Erythroblast (primary cell): ENCODE measurements at regions not wholly inside any gene's neighbourhood (a gene's known extent, or its start where the extent isn't known, plus 50 kb on each side); places are given as distances from the start of the nearest gene placed in this dataset.

ENCODE experiments used
- GATA1 ChIP-seq: IDR thresholded peaks from 2 replicates; pipeline ENCODE4 v1.6.1; 2011; ENCODE audit warnings: low read depth, mild to moderate bottlenecking, control low read depth, low read length, moderate library complexity
- POLR2A ChIP-seq: IDR thresholded peaks from 2 replicates; pipeline ENCODE4 v1.6.1; 2011; ENCODE audit warnings: mild to moderate bottlenecking, low read length

DNA sequence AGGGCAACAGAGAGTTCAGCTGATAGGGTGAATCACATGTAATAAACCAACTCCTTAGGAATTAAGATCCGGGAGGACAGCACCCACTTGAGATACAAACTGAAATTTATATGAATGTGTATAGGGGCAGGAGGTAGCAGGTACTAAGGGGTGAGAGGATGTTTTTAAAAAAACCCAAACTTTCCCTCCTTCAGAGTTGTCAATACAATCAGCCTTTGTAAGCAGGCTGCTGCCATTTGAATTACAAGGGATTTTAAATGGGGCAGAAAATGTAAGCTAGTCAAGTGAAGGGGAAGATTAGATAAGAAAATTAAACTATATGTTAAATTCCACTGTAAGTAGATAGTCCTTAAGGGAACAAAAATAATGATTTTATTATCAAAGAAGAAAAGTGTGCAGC is 1239.7 kb upstream of the CELF4 start:
- TF ChIP-seq POLR2A, result no peak
- TF ChIP-seq GATA1, result no peak
